ENCODE measurements at regions not wholly inside any gene's neighbourhood (a gene's known extent, or its start where the extent isn't known, plus 50 kb on each side); places are given as distances from the start of the nearest gene placed in this dataset.

DNA sequence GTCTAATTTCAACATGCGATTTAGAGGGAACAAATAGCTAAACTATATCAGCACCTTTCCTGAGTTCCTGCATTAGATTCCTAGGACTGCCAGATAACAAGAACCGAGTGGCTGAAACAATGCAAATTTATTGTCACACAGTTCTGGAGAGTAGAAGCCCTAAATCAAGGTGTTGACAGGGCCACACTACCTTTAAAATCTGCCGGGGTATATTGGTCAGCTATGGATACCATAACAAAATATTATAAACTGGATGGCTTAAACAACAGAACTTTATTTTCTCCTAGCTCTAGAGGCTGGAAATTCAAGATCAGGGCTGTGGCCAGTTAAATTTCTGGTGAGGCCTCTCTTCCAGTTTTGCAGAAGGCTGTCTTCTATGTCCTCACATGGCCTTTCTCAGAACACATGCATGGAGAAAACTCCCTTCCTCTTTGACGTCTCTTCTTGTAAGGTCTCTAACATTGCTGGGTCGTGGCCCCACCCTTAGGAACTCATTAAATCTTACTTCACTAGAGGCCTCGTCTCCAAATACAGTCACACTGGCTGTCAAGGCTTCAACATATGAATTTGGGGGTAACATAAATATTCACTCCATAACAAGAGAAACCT, 144.3 kb downstream of the FCRL5 start:
- Histone ChIP-seq H3K27me3 (ENCODE audit: control insufficient read depth in 3 of 3, insufficient read depth in 3 of 3, low read length in 2 of 3) (no peaks in the 10 kb centered on the region), H3K27ac (ENCODE audit: low read depth in 1 of 2, low read length in 1 of 2) (no peak overlapping the region), H3K4me3 (no peak overlapping the region), H3K36me3 (ENCODE audit: control insufficient read depth in 4 of 4, insufficient read depth in 4 of 4, low read length in 4 of 4) (no peaks in the 10 kb centered on the region), H3K9me3 (ENCODE audit: control insufficient read depth in 4 of 4, insufficient read depth in 3 of 4, low read length in 3 of 4) (peaks cover 0 to 9% (median 0%) of the 10 kb centered on the region in 4 donors), H3K4me1 (ENCODE audit: control insufficient read depth in 5 of 5, insufficient read depth in 5 of 5, low read length in 5 of 5) (peaks cover 0 to 7% (median 0%) of the 10 kb centered on the region in 5 donors), H3K9ac (ENCODE audit: insufficient read depth in 1 of 2, low read length in 2 of 2) (no peak overlapping the region)
- ATAC-seq (ENCODE audit: insufficient read depth, low FRiP score), result no peak
- 47 to 62% methylated on average over 6 of the region's 6 CpGs for WGBS, 2 donors
- TF ChIP-seq, protein P1, sequence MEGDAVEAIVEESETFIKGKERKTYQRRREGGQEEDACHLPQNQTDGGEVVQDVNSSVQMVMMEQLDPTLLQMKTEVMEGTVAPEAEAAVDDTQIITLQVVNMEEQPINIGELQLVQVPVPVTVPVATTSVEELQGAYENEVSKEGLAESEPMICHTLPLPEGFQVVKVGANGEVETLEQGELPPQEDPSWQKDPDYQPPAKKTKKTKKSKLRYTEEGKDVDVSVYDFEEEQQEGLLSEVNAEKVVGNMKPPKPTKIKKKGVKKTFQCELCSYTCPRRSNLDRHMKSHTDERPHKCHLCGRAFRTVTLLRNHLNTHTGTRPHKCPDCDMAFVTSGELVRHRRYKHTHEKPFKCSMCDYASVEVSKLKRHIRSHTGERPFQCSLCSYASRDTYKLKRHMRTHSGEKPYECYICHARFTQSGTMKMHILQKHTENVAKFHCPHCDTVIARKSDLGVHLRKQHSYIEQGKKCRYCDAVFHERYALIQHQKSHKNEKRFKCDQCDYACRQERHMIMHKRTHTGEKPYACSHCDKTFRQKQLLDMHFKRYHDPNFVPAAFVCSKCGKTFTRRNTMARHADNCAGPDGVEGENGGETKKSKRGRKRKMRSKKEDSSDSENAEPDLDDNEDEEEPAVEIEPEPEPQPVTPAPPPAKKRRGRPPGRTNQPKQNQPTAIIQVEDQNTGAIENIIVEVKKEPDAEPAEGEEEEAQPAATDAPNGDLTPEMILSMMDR (IDR thresholded peaks at IDR 0.05; ENCODE audit: control extremely low read depth, extremely low read depth), result no peak
- no peak for DNase-seq

DNA sequence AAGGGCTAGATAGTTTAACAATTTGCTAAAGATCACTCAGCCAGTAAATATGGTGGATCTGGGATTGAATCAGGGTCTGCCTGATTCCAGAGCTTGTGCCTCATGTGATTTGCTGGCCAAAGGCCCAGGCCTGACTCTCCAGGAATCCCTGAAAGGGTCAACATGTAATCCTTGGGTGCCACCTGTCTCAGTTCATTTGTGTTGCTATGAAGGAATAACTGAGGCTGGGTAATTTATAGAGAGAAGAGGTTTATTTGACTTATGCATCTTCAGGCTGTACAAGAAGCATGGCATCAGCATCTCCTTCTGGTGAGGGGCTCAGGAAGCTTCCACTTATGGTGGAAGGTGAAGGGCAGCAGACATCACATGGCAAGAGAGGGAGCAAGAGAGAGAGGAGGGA, 144.9 kb downstream of the FCRL5 start:
- Histone ChIP-seq H3K9ac (ENCODE audit: insufficient read depth in 1 of 2, low read length in 2 of 2) (no peak overlapping the region), H3K9me3 (ENCODE audit: control insufficient read depth in 4 of 4, insufficient read depth in 3 of 4, low read length in 3 of 4) (peaks cover 0 to 9% (median 0%) of the 10 kb centered on the region in 4 donors), H3K27ac (ENCODE audit: low read depth in 1 of 2, low read length in 1 of 2) (no peak overlapping the region), H3K4me3 (no peak overlapping the region), H3K36me3 (ENCODE audit: control insufficient read depth in 4 of 4, insufficient read depth in 4 of 4, low read length in 4 of 4) (no peaks in the 10 kb centered on the region), H3K4me1 (ENCODE audit: control insufficient read depth in 5 of 5, insufficient read depth in 5 of 5, low read length in 5 of 5) (peaks cover 0 to 7% (median 0%) of the 10 kb centered on the region in 5 donors), H3K27me3 (ENCODE audit: control insufficient read depth in 3 of 3, insufficient read depth in 3 of 3, low read length in 2 of 3) (no peaks in the 10 kb centered on the region)
- TF ChIP-seq, protein P1 (IDR thresholded peaks at IDR 0.05; ENCODE audit: control extremely low read depth, extremely low read depth), result no peak
- no peak for ATAC-seq (ENCODE audit: insufficient read depth, low FRiP score)
- DNase-seq, result no peak

DNA sequence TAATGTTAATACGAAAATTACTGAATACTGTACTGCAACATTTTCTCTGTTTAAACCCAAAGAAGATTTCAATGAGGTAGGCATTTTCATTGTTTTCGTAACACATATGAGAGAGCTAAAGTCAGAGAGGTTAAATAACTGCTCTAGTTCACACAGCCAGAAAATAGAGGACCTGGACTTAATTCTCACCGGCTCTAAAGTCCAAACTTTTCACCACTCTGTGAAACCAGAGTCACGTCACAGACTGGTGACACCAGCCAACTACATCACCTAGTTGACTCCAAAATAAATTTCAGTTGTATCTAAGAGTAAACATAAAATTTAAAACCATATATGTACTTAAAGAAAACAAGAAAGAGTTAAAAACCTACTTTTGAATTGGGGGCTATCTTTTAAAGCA, 146.7 kb downstream of the FCRL5 start:
- 93% methylated on average over 4 of the region's 4 CpGs for WGBS, 2 donors
- H3K4me3 ChIP-seq, result no peak overlapping the region

More for the DNA sequence above, 146.7 kb downstream of the FCRL5 start:
- DNase-seq (no peak), ATAC-seq (ENCODE audit: insufficient read depth, low FRiP score) (no peak)
- Histone ChIP-seq H3K9me3 (ENCODE audit: control insufficient read depth in 4 of 4, insufficient read depth in 3 of 4, low read length in 3 of 4) (peaks cover 0 to 4% (median 0%) of the 10 kb centered on the region in 4 donors), H3K27ac (ENCODE audit: low read depth in 1 of 2, low read length in 1 of 2) (no peak overlapping the region), H3K36me3 (ENCODE audit: control insufficient read depth in 4 of 4, insufficient read depth in 4 of 4, low read length in 4 of 4) (no peaks in the 10 kb centered on the region), H3K9ac (ENCODE audit: insufficient read depth in 1 of 2, low read length in 2 of 2) (no peak overlapping the region), H3K4me1 (ENCODE audit: control insufficient read depth in 5 of 5, insufficient read depth in 5 of 5, low read length in 5 of 5) (peaks cover 0 to 7% (median 0%) of the 10 kb centered on the region in 5 donors), H3K27me3 (ENCODE audit: control insufficient read depth in 3 of 3, insufficient read depth in 3 of 3, low read length in 2 of 3) (no peaks in the 10 kb centered on the region)
- TF ChIP-seq, protein P1 (IDR thresholded peaks at IDR 0.05; ENCODE audit: control extremely low read depth, extremely low read depth), result no peak

Data from lung (tissue), 11 donors.